ENCODE measurements at regions not wholly inside any gene's neighbourhood (a gene's known extent, or its start where the extent isn't known, plus 50 kb on each side); places are given as distances from the start of the nearest gene placed in this dataset.

- no peak for DNase-seq (ENCODE audit: low spot score)
These were observed 75.0 kb upstream of the MBNL1 start for GRCh38 chr3:152193673-152194267.

GRCh38 chr3:152195206-152195605 lies 73.5 kb upstream of the MBNL1 start:
- no peak for DNase-seq (ENCODE audit: low spot score)

GRCh38 chr3:152196782-152197181 lies 71.9 kb upstream of the MBNL1 start:
- no peak for DNase-seq (ENCODE audit: low spot score)

GRCh38 chr3:152197451-152197850 lies 71.3 kb upstream of the MBNL1 start:
- no peak for DNase-seq (ENCODE audit: low spot score)

GRCh38 chr3:152197937-152198336 lies 70.8 kb upstream of the MBNL1 start:
- no peak for DNase-seq (ENCODE audit: low spot score)

GRCh38 chr3:152198665-152199064 lies 70.1 kb upstream of the MBNL1 start:
- DNase-seq (ENCODE audit: low spot score): no peak

- DNase-seq (ENCODE audit: low spot score): no peak
These were observed 69.5 kb upstream of the MBNL1 start for GRCh38 chr3:152199102-152199840.

- DNase-seq (ENCODE audit: low spot score): no peak
These were observed 68.0 kb upstream of the MBNL1 start for GRCh38 chr3:152200476-152201420.

- DNase-seq (ENCODE audit: low spot score): no peak
These were observed 65.6 kb upstream of the MBNL1 start for GRCh38 chr3:152202976-152203626.

- DNase-seq (ENCODE audit: low spot score): no peak
These were observed 65.1 kb upstream of the MBNL1 start for GRCh38 chr3:152203652-152204051.

- no peak for DNase-seq (ENCODE audit: low spot score)
These were observed 64.5 kb upstream of the MBNL1 start for GRCh38 chr3:152204218-152204617.

GRCh38 chr3:152205097-152205593 lies 63.6 kb upstream of the MBNL1 start:
- DNase-seq (ENCODE audit: low spot score): no peak

GRCh38 chr3:152206243-152206760 lies 62.4 kb upstream of the MBNL1 start:
- DNase-seq (ENCODE audit: low spot score): no peak

GRCh38 chr3:152208439-152208838 lies 60.3 kb upstream of the MBNL1 start:
- no peak for DNase-seq (ENCODE audit: low spot score)

GRCh38 chr3:152209060-152209459 lies 59.7 kb upstream of the MBNL1 start:
- no peak for DNase-seq (ENCODE audit: low spot score)

GRCh38 chr3:152209776-152210175 lies 59.0 kb upstream of the MBNL1 start:
- DNase-seq (ENCODE audit: low spot score): no peak

GRCh38 chr3:152210697-152211096 lies 58.0 kb upstream of the MBNL1 start:
- DNase-seq (ENCODE audit: low spot score): no peak

GRCh38 chr3:152211655-152212054 lies 57.1 kb upstream of the MBNL1 start:
- DNase-seq (ENCODE audit: low spot score): no peak

- DNase-seq (ENCODE audit: low spot score): no peak
These were observed 55.5 kb upstream of the MBNL1 start for GRCh38 chr3:152213203-152213602.

GRCh38 chr3:152213938-152214337 lies 54.8 kb upstream of the MBNL1 start:
- no peak for DNase-seq (ENCODE audit: low spot score)
